Peyer's patch (tissue), 4 donors: ENCODE measurements at regions not wholly inside any gene's neighbourhood (a gene's known extent, or its start where the extent isn't known, plus 50 kb on each side); places are given as distances from the start of the nearest gene placed in this dataset.

ENCODE experiments used
- DNase-seq, 3 donors: peaks; one replicate each; pipeline ENCODE4 v3.0.0-alpha.2; 2017 to 2019
- H3K27ac ChIP-seq, 4 donors: fragments of 200-600 bp; sonication (generic); one replicate each; pipeline ENCODE4 v1.5.1; 2016 to 2019
- H3K27me3 ChIP-seq, 2 donors: fragments of 200-600 bp; sonication (generic); one replicate each; pipeline ENCODE4 v1.5.1; 2019
- H3K36me3 ChIP-seq, 3 donors: fragments of 200-600 bp; sonication (generic); one replicate each; pipeline ENCODE4 v1.5.1; 2016 to 2019
- H3K4me1 ChIP-seq, 4 donors: fragments of 200-600 bp; sonication (generic); one replicate each; pipeline ENCODE4 v1.5.1; 2016 to 2019
- H3K4me3 ChIP-seq, 4 donors: fragments of 200-600 bp; sonication (generic); 1 replicate in 3 of 4; 2 replicates in 1 of 4; pipeline ENCODE4 v1.5.1; 2016 to 2019; ENCODE audit warnings: mild to moderate bottlenecking in 1 of 4
- H3K9me3 ChIP-seq, 4 donors: fragments of 200-600 bp; sonication (generic); one replicate each; pipeline ENCODE4 v1.5.1; 2016 to 2019; ENCODE audit warnings: mild to moderate bottlenecking in 1 of 4
- POLR2A ChIP-seq, 2 donors: fragments of 450-650 bp; IDR thresholded peaks; one replicate each; pipeline ENCODE4 v1.5.1; 2017; ENCODE audit warnings: antibody characterized with exemption in 2 of 2, mild to moderate bottlenecking in 2 of 2, moderate library complexity in 2 of 2
- TF ChIP-seq, protein P1 (sequence below), 6 experiments: fragments of 450-650 bp in 4 of 6; fragments of 200-600 bp in 2 of 6; sonication (generic) in 1 of 6; IDR thresholded peaks; one replicate each; pipeline ENCODE4 v1.5.1; 2017 to 2019; ENCODE audit warnings: antibody characterized with exemption in 6 of 6, mild to moderate bottlenecking in 3 of 6, moderate library complexity in 1 of 6

- Histone ChIP-seq H3K36me3 (no peaks in the 10 kb centered on the region), H3K4me1 (peaks cover 0 to 18% (median 0%) of the 10 kb centered on the region in 4 donors), H3K9me3 (no peaks in the 10 kb centered on the region), H3K27ac (peak overlapping the region in 3 of 4 donors; percentile 30 to 62 (median 32)), H3K4me3 (no peak overlapping the region), H3K27me3 (no peaks in the 10 kb centered on the region)
- TF ChIP-seq, protein P1, sequence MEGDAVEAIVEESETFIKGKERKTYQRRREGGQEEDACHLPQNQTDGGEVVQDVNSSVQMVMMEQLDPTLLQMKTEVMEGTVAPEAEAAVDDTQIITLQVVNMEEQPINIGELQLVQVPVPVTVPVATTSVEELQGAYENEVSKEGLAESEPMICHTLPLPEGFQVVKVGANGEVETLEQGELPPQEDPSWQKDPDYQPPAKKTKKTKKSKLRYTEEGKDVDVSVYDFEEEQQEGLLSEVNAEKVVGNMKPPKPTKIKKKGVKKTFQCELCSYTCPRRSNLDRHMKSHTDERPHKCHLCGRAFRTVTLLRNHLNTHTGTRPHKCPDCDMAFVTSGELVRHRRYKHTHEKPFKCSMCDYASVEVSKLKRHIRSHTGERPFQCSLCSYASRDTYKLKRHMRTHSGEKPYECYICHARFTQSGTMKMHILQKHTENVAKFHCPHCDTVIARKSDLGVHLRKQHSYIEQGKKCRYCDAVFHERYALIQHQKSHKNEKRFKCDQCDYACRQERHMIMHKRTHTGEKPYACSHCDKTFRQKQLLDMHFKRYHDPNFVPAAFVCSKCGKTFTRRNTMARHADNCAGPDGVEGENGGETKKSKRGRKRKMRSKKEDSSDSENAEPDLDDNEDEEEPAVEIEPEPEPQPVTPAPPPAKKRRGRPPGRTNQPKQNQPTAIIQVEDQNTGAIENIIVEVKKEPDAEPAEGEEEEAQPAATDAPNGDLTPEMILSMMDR (IDR thresholded peaks at IDR 0.05) = no peak
- no peak for TF ChIP-seq POLR2A (IDR thresholded peaks at IDR 0.05)
- no peak for DNase-seq
These were observed 891.3 kb downstream of the SQOR start for GRCh38 chr15:46525984-46526725.

- no peaks in the 10 kb centered on the region for H3K9me3 ChIP-seq
- no peaks in the 10 kb centered on the region for H3K27me3 ChIP-seq
- no peaks in the 10 kb centered on the region for H3K36me3 ChIP-seq
- peaks cover 0 to 18% (median 0%) of the 10 kb centered on the region in 4 donors for H3K4me1 ChIP-seq
- no peak for TF ChIP-seq POLR2A (IDR thresholded peaks at IDR 0.05)
- TF ChIP-seq, protein P1 (IDR thresholded peaks at IDR 0.05) = no peak
- peak overlapping the region in 3 of 4 donors; percentile 30 to 62 (median 32) for H3K27ac ChIP-seq
- no peak overlapping the region for H3K4me3 ChIP-seq
- DNase-seq = no peak
These were observed 891.9 kb downstream of the SQOR start for GRCh38 chr15:46526726-46527110.

DNA sequence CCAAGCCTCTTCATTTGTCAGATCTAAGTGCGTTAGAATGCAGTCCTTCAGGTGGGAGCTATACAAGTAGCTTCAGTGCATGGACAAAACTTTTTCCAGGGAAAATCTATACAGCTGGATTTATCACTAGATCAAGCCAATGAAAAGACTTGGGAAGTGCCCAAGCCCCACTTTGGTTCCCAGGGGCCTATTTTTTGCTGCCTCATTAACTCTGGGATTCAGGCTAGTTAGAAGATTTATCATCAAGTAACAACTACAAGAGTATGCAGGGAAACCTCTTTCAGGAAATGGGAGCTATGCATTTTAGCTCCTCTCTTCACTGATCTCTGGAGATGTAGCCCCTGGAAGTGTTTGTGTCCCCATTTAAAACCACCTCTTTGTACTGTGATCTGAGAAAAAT is 908.8 kb downstream of the SQOR start:
- Histone ChIP-seq H3K4me3 (no peak overlapping the region), H3K9me3 (no peaks in the 10 kb centered on the region), H3K27me3 (no peaks in the 10 kb centered on the region), H3K4me1 (no peaks in the 10 kb centered on the region), H3K27ac (no peak overlapping the region), H3K36me3 (no peaks in the 10 kb centered on the region)
- DNase-seq = no peak
- TF ChIP-seq, protein P1 (IDR thresholded peaks at IDR 0.05) = no peak
- no peak for TF ChIP-seq POLR2A (IDR thresholded peaks at IDR 0.05)

DNA sequence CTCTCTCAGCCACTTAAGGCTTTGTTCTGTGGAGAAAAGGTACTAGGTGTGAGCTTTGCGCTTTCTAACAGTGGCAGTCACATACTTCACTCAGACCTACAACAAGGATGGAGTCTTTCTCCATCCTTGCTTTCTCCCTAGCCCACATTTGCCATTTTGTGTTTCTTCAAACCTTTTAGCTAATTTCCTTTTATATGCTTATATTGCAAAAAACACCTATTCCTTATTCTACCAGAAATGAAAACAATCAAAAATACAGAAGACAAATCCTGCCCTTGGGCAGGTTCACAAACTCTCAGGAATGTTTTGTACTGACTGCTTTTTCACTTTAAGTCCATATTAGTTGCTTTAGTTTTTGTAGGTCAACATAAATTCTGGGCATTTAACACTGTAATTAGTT is 914.2 kb downstream of the SQOR start:
- DNase-seq = no peak
- TF ChIP-seq, protein P1 (IDR thresholded peaks at IDR 0.05) = no peak
- no peak for TF ChIP-seq POLR2A (IDR thresholded peaks at IDR 0.05)
- no peaks in the 10 kb centered on the region for H3K9me3 ChIP-seq

GRCh38 chr15:46552316-46552715 is 917.5 kb downstream of the SQOR start:
- no peaks in the 10 kb centered on the region for H3K9me3 ChIP-seq
- no peak overlapping the region for H3K27ac ChIP-seq
- no peak for DNase-seq
- no peaks in the 10 kb centered on the region for H3K36me3 ChIP-seq
- no peak overlapping the region for H3K4me3 ChIP-seq
- TF ChIP-seq POLR2A (IDR thresholded peaks at IDR 0.05) = no peak
- TF ChIP-seq, protein P1 (IDR thresholded peaks at IDR 0.05) = no peak
- no peaks in the 10 kb centered on the region for H3K27me3 ChIP-seq
- no peaks in the 10 kb centered on the region for H3K4me1 ChIP-seq

More for the DNA sequence above, 914.2 kb downstream of the SQOR start:
- no peaks in the 10 kb centered on the region for H3K4me1 ChIP-seq
- H3K36me3 ChIP-seq = no peaks in the 10 kb centered on the region
- no peak overlapping the region for H3K27ac ChIP-seq
- H3K4me3 ChIP-seq = no peak overlapping the region
- no peaks in the 10 kb centered on the region for H3K27me3 ChIP-seq
